Stimulated activated CD4-positive, alpha-beta T cell treated with anti-CD3 and anti-CD28 coated beads, Interleukin-2, amount 100 ng/mL, for 4 hours (primary cell): ENCODE measurements at regions not wholly inside any gene's neighbourhood (a gene's known extent, or its start where the extent isn't known, plus 50 kb on each side); places are given as distances from the start of the nearest gene placed in this dataset.

Experiments
- DNase-seq: peaks from one replicate; pipeline ENCODE4 v3.0.0-alpha.2; 2020; ENCODE audit warnings: low read depth

DNA sequence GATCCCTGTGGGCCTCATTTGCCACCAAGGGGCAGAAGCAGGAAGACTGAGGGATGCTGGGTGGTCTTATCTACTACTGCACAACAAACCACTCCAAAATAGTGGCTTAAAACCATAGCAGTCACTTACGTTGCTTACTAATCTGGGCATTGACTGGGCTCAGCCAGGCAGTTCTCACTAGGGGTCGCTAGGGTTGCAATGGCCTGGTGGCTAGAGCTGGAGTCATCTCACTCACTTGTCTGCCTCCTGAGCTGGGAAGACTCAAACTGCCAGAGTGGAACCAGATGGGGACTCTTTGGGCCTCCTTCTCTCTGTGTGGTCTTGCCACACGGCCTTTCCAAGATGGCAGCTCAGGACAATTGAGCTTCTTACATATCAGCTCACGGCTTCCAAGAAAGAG lies 216.3 kb upstream of the BCOR start:
- DNase-seq = no peak

DNA sequence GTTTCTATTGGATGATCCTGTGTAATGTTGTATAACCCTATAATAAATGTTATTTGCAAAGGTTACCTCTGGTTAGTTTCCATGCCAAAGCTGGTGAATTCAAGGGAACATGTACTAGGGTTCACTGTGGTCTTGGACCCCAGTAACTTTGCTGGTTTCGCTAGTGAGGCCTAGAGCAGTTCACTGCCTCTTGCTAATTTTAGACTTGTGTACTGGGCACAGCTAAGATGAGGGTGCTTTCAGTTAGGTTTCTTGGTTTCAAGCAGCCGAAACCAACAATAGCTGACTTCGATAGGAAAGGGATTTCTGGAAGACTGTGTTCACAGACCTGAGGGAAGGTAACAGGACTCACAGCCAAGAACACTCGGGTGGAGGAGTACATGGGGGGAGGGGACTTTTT lies 215.5 kb upstream of the BCOR start:
- DNase-seq = no peak

DNA sequence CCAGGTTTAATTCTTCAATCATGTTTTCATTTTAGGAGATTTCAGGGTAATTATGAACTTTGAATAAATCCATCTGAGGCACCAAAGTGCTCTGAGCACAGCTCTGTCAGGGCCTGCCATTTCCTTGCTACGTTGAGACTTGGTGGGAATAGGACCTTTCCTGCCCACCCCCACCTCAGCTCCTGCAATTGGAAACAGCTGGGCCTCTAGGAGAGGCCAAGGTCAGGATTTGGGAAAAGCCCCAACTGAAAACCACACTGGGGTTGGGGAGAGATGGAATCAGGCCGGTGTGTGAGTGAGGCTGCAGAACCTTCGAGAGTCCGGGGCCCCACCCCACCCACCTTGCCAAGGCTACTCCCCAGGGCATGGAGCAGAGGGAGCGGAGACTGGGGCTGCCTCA lies 212.7 kb upstream of the BCOR start:
- no peak for DNase-seq

- no peak for DNase-seq
Measured at GRCh38 chrX:40310016-40310415, 212.3 kb upstream of the BCOR start.

DNA sequence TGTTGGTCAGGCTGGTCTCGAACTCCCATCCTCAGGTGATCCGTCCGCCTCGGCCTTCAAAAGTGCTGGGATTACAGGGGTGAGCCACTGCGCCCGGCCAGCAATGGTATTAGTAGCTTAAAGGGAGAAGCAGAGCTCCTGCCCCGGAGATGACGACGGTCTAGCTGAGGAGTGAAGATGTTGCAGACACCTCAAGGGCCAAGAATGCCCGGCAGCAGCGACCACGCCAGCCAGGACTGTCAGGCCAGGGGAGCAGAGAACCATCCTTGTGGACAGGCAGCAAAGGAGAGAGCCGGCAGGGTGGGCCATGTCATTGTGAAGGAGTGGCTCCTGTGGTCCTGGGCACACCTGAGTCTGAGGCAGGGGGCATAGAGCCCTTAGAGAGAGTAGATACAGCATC lies 210.1 kb upstream of the BCOR start:
- DNase-seq = no peak

DNA sequence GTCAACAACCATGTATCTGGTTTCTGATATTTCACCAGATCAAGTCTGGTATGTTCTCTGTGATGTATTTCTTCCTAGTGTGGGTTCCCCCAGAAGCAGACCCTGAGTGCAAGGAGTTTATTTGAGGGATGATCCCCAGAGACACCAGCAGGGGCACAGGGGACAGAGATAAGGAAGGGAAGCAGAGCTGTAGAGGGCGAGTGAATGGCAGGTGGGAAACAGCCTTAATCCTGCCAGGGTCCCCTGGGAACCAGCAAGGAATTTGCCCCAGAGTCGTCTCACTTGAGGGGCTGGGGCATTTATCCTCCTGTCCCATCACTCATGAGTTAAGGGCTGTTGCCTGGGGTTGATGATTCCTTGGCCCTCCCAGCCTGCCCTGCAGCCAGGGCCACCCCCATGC lies 206.4 kb upstream of the BCOR start:
- no peak for DNase-seq

DNA sequence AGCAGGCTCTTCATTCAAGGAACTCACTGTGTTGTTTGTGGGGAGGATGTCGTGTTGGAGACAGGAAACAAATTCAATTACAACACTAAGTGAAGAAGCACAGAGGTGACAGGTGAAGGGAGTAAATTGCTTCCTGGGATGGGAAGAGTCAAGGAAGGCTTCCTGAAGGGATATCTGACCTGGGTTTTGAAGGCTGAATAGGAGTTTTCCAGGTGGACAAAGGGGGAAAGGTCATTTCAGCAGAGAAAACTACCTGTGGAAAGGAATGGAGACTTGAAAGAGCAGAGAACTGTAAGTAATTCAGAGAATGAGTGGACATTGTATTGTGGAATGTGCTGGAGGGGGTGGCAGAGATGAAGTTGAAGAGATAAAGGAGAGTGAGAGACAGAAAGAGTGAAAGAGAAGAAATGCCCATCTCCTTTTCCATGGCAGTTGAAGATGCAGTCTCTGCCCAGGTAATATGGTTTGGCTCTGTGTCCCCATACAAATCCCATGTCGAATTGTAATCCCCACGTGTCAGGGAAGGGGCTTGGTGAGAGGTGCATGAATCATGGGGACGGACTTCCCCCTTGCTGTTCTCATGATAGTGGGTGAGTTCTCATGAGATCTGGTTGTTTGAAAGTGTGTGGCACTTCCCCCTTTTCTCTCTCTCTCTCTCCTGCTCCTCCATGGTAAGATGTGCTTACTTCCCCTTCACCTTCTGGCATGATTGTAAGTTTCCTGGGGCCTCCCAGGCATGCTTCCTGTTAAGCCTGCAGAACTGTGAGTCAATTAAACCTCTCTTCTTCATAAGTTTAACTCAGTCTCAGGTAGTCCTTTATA lies 205.7 kb upstream of the BCOR start:
- DNase-seq = no peak

- DNase-seq = no peak
Measured at GRCh38 chrX:40300286-40300890, 202.6 kb upstream of the BCOR start.

DNA sequence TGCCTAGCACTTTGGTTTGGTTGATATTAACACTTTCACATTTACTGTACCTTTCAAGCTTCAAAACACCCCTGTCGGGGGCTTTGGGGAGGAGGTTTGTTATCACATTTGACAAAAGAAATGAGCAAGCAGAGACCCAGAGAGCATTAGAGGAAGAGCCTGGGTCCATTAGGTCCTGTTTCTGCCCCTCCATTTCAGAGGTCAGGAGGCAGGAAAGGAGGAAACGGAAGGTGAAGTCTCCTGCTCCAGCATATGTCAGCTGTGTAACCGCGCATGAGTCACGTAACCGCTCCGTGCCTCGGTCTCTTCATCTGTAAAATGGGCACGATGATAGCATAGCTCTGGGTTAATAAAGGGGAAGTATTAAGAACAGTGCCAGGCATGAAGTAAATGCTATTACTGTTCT lies 201.9 kb upstream of the BCOR start:
- no peak for DNase-seq

DNA sequence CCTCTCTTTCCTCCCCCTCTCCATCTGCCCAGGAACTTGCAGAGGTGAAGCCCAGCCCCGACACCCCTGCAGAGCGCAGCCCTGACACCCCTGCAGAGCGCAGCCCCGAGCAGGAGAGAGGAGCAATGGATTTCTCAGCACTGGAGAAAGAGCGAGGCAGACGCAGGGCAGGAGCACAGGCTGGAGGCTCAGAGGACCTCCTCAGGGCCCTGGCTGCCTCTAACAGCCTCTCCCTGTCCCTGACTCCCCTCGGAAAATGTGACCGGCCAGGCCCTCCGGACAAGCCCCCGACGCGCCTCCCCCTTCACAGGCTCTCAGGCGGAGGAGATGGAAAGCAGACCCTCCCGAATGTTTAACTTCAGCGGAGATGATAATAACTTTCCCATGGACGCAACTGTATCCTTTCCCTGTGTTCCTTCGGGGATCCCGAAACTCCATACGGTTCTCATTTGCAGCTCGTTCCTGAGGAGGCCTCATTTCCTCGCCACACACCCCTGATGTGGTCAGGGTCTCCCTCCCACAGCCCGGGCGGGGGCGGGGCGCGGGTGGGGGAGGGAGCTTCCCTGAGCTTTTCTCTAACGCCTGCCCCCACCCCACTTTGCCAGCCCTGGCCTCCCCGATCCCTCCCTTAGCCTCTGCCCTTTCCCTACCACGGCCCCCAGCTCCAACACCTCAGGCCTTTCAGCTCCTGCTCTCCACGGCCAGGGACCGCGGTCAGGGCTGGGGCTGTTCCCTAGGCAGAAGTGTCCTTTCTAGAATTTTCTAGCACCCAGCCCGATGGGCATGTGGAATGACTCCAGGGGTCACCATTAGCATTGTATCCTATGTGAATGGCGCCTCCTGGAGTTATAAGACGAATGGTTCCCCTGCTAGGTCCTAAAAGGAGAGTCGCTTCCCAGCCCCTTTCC lies 201.1 kb upstream of the BCOR start:
- DNase-seq = no peak

- no peak for DNase-seq
Measured at GRCh38 chrX:40298069-40298468, 200.3 kb upstream of the BCOR start.

GRCh38 chrX:40291553-40291952 lies 193.8 kb upstream of the BCOR start:
- DNase-seq = no peak

DNA sequence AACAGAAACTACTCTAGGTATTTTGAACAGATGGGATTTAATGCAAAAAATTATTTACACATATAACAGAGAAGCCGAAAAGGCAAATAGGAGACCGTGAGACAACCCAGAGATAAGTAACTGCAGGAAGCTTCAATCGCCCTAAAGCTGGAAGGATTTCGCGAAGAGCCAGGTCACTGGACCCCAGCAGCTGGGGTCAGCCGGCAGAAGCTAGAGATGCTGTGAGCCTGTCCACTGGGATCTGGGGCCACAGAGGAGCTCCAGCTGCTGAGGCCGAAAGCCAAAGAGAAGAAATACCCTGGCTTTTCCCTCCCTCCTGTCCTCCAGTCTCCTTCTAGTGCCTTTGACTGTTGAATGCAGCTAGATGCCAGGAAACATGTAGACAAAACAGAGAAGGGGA lies 192.8 kb upstream of the BCOR start:
- no peak for DNase-seq

DNA sequence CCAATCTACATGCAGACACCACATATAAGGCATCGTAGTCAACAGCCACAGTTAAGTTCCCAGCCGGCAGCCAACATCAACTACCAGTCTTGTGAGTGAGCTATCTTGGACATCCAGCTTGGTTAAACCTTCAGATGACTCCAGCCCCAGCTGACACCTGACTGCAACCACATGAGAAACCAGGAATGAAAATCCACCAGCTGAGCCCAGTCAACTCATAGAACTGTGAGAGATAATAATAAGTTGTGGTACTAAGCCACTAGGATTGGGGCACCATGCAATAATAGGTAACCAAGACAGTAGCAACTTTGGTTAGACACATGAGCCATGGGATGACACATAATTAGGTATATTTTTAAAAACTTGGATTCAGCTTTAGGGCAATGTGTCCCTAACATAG lies 188.1 kb upstream of the BCOR start:
- DNase-seq = no peak

DNA sequence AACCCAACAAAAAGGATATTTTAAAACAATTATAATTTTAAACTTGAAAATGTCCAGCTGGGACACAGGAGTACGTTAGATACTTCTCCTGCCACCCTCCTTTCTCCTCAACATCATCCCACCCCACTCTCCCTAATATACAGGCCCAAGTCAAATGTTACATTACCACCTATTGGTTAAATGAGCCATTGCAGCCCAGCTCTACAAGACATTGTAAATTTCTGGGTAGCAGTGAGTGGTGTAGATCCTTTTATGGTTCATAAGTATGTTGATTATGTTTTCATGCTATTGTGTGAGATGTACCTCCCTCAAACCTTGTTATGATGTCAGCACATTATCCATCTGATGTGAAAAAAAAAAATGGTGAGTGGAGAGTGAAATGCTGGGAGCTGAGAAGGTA lies 187.1 kb upstream of the BCOR start:
- no peak for DNase-seq

DNA sequence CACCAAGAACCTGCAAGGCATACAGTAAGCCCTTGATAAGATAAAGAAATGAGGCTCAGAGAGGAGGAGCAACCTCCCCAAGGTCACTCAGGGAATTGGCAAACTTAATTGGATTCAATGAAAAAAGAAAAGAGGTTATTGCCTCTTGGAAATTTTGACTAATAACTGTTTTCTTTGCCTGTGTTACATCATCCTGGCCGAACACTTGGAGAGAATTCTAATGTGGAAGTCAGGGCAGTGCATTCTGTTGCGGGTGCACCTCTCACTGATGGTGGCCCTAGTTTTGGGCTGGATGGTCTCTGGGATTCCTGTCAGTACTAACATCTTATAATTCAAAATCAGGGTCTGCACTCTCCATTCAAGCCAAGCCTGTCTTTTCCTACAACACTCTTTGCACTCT lies 186.2 kb upstream of the BCOR start:
- DNase-seq = no peak

DNA sequence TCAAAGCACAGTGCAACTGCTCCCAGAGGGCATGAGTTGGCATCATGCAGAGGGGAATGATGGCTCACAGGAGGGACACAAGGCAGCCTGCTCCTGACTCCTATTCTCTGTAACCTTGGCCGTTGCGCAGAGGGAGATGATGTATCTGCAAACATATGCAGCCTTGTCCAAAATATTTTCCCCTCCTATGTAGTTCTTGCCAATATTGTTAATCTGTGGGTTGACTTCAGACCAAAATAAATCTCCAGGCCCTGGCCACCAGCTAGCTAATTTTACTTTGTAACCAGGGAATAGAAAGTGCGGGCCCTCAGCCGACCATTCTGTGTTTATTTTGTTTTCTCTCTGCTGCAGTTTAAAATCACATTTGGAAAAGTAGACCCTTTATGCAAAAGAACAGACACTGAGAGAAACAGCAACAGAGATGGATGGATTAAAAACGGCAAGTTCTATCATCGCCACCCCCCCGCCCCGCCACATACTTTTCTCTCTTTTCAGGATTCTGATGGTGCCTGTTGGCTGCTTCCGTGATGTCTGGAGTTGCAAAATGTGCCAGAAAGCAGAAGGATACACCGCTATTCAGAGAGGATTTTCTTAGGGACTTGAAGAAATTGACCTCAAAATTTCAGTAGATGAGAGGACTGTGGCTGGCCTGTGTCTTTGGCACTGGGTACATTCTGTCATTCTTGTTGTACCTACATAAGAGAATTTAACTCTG lies 185.3 kb upstream of the BCOR start:
- no peak for DNase-seq

GRCh38 chrX:40282348-40282747 lies 184.6 kb upstream of the BCOR start:
- no peak for DNase-seq

DNA sequence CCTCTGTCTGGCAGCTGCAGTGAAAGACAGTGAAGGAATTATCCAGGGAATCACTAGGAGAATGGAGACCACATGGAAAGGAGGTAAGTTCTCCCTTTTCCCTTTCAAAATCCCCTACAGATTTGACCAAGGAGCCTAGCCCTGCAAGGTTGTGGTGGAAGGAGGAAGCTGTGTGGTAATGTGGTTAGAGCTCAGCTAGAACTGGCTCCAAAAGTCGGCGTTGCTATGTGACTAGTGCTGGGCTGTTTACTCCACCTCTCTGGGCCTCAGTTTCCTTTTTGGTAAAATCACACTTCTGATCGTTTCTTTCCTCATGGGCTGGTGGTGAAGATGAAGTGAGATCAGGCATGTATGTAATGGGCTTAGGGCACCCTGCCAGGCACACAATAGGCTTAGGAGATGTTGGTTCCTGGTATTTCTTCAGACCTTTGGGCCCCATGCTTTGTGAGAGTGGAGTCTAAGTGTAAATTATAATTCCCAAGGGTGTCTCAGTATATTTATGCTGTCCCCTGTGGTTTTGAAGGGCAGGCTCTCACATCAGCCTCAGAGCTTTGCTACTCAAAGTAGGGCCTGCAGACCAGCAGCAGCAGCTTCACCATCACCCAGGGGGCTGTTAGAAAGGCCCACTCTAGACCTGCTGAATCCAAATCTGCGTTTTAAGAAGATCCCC lies 183.7 kb upstream of the BCOR start:
- DNase-seq = no peak

DNA sequence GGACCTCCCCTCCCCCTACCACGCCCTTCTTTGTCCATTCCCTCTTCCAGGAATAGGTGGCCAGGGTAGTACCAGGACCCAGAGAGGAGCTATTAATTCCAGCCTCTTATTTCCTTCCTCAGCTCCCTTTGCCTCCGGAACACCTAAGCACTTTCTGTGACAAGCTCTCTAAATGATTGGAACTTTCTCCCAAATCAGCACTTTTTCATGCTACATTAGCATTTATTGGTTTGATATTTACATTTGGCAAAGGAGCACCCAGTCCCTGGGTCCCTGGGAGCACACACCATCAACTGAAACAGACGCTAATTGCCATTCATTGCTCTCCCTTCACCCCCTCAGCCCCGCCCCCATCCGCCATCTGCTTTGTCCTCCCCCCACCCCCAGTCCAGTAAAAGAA lies 182.0 kb upstream of the BCOR start:
- no peak for DNase-seq

DNA sequence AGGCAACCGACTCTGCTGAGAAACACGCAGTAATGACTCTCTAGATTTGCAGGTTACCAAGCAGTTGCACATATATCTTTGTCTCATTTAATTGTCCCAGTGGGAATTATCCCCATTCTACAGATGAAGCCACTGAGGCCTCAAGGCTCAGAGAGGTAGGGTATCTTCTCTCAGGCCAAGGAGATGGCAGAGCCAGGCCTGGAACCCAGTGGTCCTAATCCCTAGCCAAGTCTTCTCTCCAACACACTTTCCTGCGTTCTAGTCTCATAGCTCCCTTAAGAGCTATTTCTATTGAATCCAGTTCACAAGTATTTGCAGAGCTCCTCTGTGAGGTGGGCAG lies 181.3 kb upstream of the BCOR start:
- no peak for DNase-seq
